ENCODE measurements at regions not wholly inside any gene's neighbourhood (a gene's known extent, or its start where the extent isn't known, plus 50 kb on each side); places are given as distances from the start of the nearest gene placed in this dataset.
"Not testable (repeated sequence)": the region's sequence is repeated elsewhere in the genome, so short reads cannot be mapped to it uniquely, and the experiment has no call there.

- Histone ChIP-seq H3K27me3 (ENCODE audit: control insufficient read depth, insufficient read depth, low read length) (no peaks in the 10 kb centered on the region), H3K4me3 (ENCODE audit: low read depth, low read length) (no peak overlapping the region), H3K27ac (ENCODE audit: low read depth, low read length) (no peak overlapping the region), H3K9ac (ENCODE audit: low read length) (no peak overlapping the region), H3K36me3 (ENCODE audit: control insufficient read depth, insufficient read depth, low read length) (no peaks in the 10 kb centered on the region), H3K9me3 (ENCODE audit: control insufficient read depth, insufficient read depth, low read depth, low read length) (no peaks in the 10 kb centered on the region), H3K4me1 (ENCODE audit: control insufficient read depth, insufficient read depth, low read length) (no peaks in the 10 kb centered on the region)
These were observed 51.4 kb upstream of the S1PR1 start for GRCh38 chr1:101185421-101185820.

DNA sequence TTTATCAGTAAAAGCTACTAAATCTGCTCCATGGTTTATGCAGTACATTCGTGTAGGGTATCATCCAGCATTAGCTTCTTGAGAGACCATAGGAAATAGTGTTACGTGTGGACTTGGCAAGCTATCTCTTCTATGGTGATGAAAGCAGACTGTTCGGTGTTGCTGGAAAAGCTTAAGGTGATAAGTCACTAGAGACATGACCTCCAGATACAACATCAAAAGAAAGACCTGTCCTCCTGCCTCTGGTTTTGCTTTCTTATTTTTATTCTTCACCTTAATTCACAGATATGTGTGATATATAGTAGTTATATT is 53.5 kb upstream of the S1PR1 start:
- Histone ChIP-seq H3K9ac (ENCODE audit: low read length) (no peak overlapping the region), H3K9me3 (ENCODE audit: control insufficient read depth, insufficient read depth, low read depth, low read length) (no peaks in the 10 kb centered on the region), H3K4me3 (ENCODE audit: low read depth, low read length) (no peak overlapping the region), H3K36me3 (ENCODE audit: control insufficient read depth, insufficient read depth, low read length) (no peaks in the 10 kb centered on the region), H3K4me1 (ENCODE audit: control insufficient read depth, insufficient read depth, low read length) (no peaks in the 10 kb centered on the region), H3K27me3 (ENCODE audit: control insufficient read depth, insufficient read depth, low read length) (no peaks in the 10 kb centered on the region), H3K27ac (ENCODE audit: low read depth, low read length) (no peak overlapping the region)

- Histone ChIP-seq H3K9ac (ENCODE audit: low read length) (no peak overlapping the region), H3K36me3 (ENCODE audit: control insufficient read depth, insufficient read depth, low read length) (no peaks in the 10 kb centered on the region), H3K27ac (ENCODE audit: low read depth, low read length) (no peak overlapping the region), H3K9me3 (ENCODE audit: control insufficient read depth, insufficient read depth, low read depth, low read length) (no peaks in the 10 kb centered on the region), H3K4me1 (ENCODE audit: control insufficient read depth, insufficient read depth, low read length) (no peaks in the 10 kb centered on the region), H3K27me3 (ENCODE audit: control insufficient read depth, insufficient read depth, low read length) (no peaks in the 10 kb centered on the region), H3K4me3 (ENCODE audit: low read depth, low read length) (no peak overlapping the region)
These were observed 54.0 kb upstream of the S1PR1 start for GRCh38 chr1:101182627-101183387.

DNA sequence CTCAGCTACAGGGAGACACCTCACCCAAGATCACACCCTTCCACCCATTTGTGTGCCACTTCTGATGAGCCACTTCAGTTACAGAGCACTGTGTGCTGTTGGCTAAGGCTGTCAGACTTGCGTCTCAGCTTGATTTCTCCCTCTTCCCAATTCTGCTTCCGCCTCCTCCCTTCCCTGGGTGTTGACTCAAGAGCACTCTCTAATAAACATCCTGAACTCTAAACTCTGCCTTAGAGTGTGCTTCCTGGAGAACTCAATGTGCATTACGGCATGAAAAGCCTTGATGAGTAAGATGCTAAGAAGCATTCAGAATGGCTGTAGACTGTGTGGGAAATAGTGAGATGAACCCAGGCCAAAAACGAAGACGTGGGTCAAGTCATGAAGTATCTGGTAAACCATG is 54.9 kb upstream of the S1PR1 start:
- H3K4me1 ChIP-seq (ENCODE audit: control insufficient read depth, insufficient read depth, low read length), result no peaks in the 10 kb centered on the region
- H3K36me3 ChIP-seq (ENCODE audit: control insufficient read depth, insufficient read depth, low read length), result no peaks in the 10 kb centered on the region
- no peaks in the 10 kb centered on the region for H3K27me3 ChIP-seq (ENCODE audit: control insufficient read depth, insufficient read depth, low read length)
- no peak overlapping the region for H3K4me3 ChIP-seq (ENCODE audit: low read depth, low read length)
- H3K27ac ChIP-seq (ENCODE audit: low read depth, low read length), result no peak overlapping the region
- no peak overlapping the region for H3K9ac ChIP-seq (ENCODE audit: low read length)
- no peaks in the 10 kb centered on the region for H3K9me3 ChIP-seq (ENCODE audit: control insufficient read depth, insufficient read depth, low read depth, low read length)

DNA sequence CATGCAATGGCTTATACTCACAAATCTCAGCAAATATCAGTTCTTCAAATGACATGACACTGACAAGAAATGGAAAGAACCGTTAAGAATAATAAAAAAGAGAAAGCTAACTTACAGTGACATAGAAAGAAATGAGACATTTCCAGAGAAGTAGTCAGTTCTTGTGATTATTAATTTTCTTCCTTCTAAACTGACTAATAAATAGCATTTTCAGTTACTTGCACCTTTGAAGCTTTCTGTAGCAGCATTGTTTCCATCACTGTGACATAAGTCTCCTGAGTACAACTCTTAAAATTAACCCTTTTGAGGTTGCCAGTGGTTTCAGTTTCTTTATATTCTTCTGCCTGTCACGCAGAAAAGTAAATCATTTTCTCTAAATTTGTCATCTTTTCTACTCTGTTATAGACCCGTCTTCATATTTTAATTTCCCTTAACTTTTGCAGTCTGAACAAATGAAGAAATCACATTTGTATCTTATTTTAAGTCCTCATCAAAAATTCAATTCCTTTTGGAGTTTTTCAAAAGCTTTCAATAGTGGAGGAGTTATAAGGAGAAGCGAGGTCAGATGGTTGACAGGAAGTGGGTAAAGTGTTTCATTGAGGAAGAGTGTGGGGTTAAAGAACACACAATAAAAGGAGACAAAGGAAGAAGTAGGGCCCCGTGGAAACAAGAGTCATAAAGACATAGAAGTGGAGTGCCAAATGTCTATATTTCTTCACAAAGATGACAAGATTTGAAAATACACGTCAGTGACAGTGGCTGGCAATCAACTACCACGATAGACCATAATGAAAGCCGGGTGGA is 57.9 kb upstream of the S1PR1 start:
- H3K4me3 ChIP-seq (ENCODE audit: low read depth, low read length), result no peak overlapping the region
- no peaks in the 10 kb centered on the region for H3K36me3 ChIP-seq (ENCODE audit: control insufficient read depth, insufficient read depth, low read length)
- H3K9me3 ChIP-seq (ENCODE audit: control insufficient read depth, insufficient read depth, low read depth, low read length), result no peaks in the 10 kb centered on the region
- no peak overlapping the region for H3K27ac ChIP-seq (ENCODE audit: low read depth, low read length)
- no peaks in the 10 kb centered on the region for H3K4me1 ChIP-seq (ENCODE audit: control insufficient read depth, insufficient read depth, low read length)
- no peaks in the 10 kb centered on the region for H3K27me3 ChIP-seq (ENCODE audit: control insufficient read depth, insufficient read depth, low read length)
- H3K9ac ChIP-seq (ENCODE audit: low read length), result no peak overlapping the region

GRCh38 chr1:101178341-101178687 is 58.5 kb upstream of the S1PR1 start:
- H3K4me1 ChIP-seq (ENCODE audit: control insufficient read depth, insufficient read depth, low read length), result no peaks in the 10 kb centered on the region
- no peaks in the 10 kb centered on the region for H3K9me3 ChIP-seq (ENCODE audit: control insufficient read depth, insufficient read depth, low read depth, low read length)
- no peak overlapping the region for H3K4me3 ChIP-seq (ENCODE audit: low read depth, low read length)
- H3K27me3 ChIP-seq (ENCODE audit: control insufficient read depth, insufficient read depth, low read length), result no peaks in the 10 kb centered on the region
- no peak overlapping the region for H3K27ac ChIP-seq (ENCODE audit: low read depth, low read length)
- H3K36me3 ChIP-seq (ENCODE audit: control insufficient read depth, insufficient read depth, low read length), result no peaks in the 10 kb centered on the region
- no peak overlapping the region for H3K9ac ChIP-seq (ENCODE audit: low read length)

- H3K4me1 ChIP-seq (ENCODE audit: control insufficient read depth, insufficient read depth, low read length), result no peaks in the 10 kb centered on the region
- H3K27ac ChIP-seq (ENCODE audit: low read depth, low read length), result no peak overlapping the region
These were observed 60.9 kb upstream of the S1PR1 start for GRCh38 chr1:101175886-101176285.

GRCh38 chr1:101175466-101175865 is 61.4 kb upstream of the S1PR1 start:
- H3K9ac ChIP-seq (ENCODE audit: low read length), result no peak overlapping the region
- no peaks in the 10 kb centered on the region for H3K9me3 ChIP-seq (ENCODE audit: control insufficient read depth, insufficient read depth, low read depth, low read length)
- H3K27me3 ChIP-seq (ENCODE audit: control insufficient read depth, insufficient read depth, low read length), result no peaks in the 10 kb centered on the region
- no peaks in the 10 kb centered on the region for H3K36me3 ChIP-seq (ENCODE audit: control insufficient read depth, insufficient read depth, low read length)
- no peaks in the 10 kb centered on the region for H3K4me1 ChIP-seq (ENCODE audit: control insufficient read depth, insufficient read depth, low read length)
- H3K4me3 ChIP-seq (ENCODE audit: low read depth, low read length), result no peak overlapping the region
- no peak overlapping the region for H3K27ac ChIP-seq (ENCODE audit: low read depth, low read length)

More at GRCh38 chr1:101175886-101176285, 60.9 kb upstream of the S1PR1 start:
- H3K27me3 ChIP-seq (ENCODE audit: control insufficient read depth, insufficient read depth, low read length), result no peaks in the 10 kb centered on the region
- H3K9me3 ChIP-seq (ENCODE audit: control insufficient read depth, insufficient read depth, low read depth, low read length), result no peaks in the 10 kb centered on the region
- H3K36me3 ChIP-seq (ENCODE audit: control insufficient read depth, insufficient read depth, low read length), result no peaks in the 10 kb centered on the region
- H3K9ac ChIP-seq (ENCODE audit: low read length), result no peak overlapping the region
- H3K4me3 ChIP-seq (ENCODE audit: low read depth, low read length), result no peak overlapping the region

DNA sequence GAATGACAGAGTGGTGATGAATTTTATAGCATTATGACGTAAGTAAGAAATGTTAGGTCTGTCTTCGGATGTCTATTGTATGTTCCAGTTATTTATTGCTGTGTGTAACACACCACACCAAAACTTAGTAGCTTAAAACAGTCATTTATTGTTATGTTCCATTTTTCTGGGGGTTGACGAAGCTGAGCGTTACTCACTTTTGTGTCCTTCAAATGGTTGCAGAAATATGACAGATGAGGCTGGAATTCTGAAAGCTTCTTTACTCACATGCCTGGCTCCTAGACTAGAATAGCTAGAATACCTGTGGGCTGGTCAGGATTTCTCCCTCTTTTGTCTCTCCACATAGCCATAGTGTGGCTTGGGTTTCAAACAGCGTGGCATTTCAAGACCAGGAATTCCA is 62.1 kb upstream of the S1PR1 start:
- H3K27me3 ChIP-seq (ENCODE audit: control insufficient read depth, insufficient read depth, low read length), result no peaks in the 10 kb centered on the region
- H3K36me3 ChIP-seq (ENCODE audit: control insufficient read depth, insufficient read depth, low read length), result no peaks in the 10 kb centered on the region
- no peak overlapping the region for H3K27ac ChIP-seq (ENCODE audit: low read depth, low read length)
- H3K4me1 ChIP-seq (ENCODE audit: control insufficient read depth, insufficient read depth, low read length), result no peaks in the 10 kb centered on the region
- H3K4me3 ChIP-seq (ENCODE audit: low read depth, low read length), result no peak overlapping the region
- H3K9me3 ChIP-seq (ENCODE audit: control insufficient read depth, insufficient read depth, low read depth, low read length), result no peaks in the 10 kb centered on the region
- H3K9ac ChIP-seq (ENCODE audit: low read length), result no peak overlapping the region

GRCh38 chr1:101174298-101174697 is 62.5 kb upstream of the S1PR1 start:
- not testable (repeated sequence) for H3K4me3 ChIP-seq (ENCODE audit: low read depth, low read length); H3K9ac ChIP-seq (ENCODE audit: low read length); H3K36me3 ChIP-seq (ENCODE audit: control insufficient read depth, insufficient read depth, low read length); H3K9me3 ChIP-seq (ENCODE audit: control insufficient read depth, insufficient read depth, low read depth, low read length); H3K27ac ChIP-seq (ENCODE audit: low read depth, low read length); H3K4me1 ChIP-seq (ENCODE audit: control insufficient read depth, insufficient read depth, low read length); H3K27me3 ChIP-seq (ENCODE audit: control insufficient read depth, insufficient read depth, low read length)

DNA sequence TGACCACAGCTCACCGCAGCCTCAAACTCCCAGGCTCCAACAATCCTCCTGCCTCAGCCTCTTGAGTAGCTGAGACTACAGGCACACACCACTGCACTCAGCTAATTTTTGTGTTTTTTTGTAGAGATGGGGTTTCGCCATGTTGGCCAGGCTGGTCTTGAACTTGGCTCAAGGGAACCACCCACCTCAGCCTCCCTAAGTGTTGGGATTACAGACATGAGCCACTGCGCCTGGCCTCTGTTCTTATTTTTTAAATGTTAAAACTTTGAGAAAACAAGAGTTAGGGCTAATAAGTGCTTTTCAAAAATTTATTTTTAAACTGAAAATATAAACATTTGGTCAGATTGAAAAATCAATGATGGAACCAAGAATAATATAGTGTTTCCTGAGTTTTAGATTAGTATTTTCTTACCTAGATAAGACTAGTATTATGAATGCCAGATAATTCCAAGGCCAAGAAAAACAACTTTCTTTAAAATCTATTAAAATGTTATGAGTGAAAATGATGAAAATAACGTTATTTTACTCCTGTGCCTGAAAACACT is 66.2 kb upstream of the S1PR1 start:
- Histone ChIP-seq H3K27ac (ENCODE audit: low read depth, low read length) (no peak overlapping the region), H3K9ac (ENCODE audit: low read length) (no peak overlapping the region), H3K4me3 (ENCODE audit: low read depth, low read length) (no peak overlapping the region), H3K9me3 (ENCODE audit: control insufficient read depth, insufficient read depth, low read depth, low read length) (no peaks in the 10 kb centered on the region), H3K27me3 (ENCODE audit: control insufficient read depth, insufficient read depth, low read length) (no peaks in the 10 kb centered on the region), H3K4me1 (ENCODE audit: control insufficient read depth, insufficient read depth, low read length) (peaks cover 8% of the 10 kb centered on the region), H3K36me3 (ENCODE audit: control insufficient read depth, insufficient read depth, low read length) (no peaks in the 10 kb centered on the region)
